Body of pancreas (tissue), 4 donors: ENCODE measurements at regions not wholly inside any gene's neighbourhood (a gene's known extent, or its start where the extent isn't known, plus 50 kb on each side); places are given as distances from the start of the nearest gene placed in this dataset.

ENCODE experiments used
- CTCF ChIP-seq, 7 experiments: fragments of 450-650 bp in 4 of 7; fragments of 200-600 bp in 3 of 7; sonication (generic) in 3 of 7; IDR thresholded peaks; one replicate each; pipeline ENCODE4 v1.5.1; 2016 to 2019; ENCODE audit warnings: antibody characterized with exemption in 7 of 7
- POLR2A ChIP-seq, 3 donors: fragments of 450-650 bp; IDR thresholded peaks; one replicate each; pipeline ENCODE4 v1.6.1; 2016; ENCODE audit warnings: antibody characterized with exemption in 3 of 3, mild to moderate bottlenecking in 2 of 3

- TF ChIP-seq POLR2A (IDR thresholded peaks at IDR 0.05) (no peak), CTCF (IDR thresholded peaks at IDR 0.05) (no peak)
Measured at GRCh38 chrY:16841534-16841933, 1038.5 kb downstream of the CDY2B start.
